HCT116 (cell line): ENCODE measurements at regions not wholly inside any gene's neighbourhood (a gene's known extent, or its start where the extent isn't known, plus 50 kb on each side); places are given as distances from the start of the nearest gene placed in this dataset.

Experiments
- ATAC-seq: fragments of 200-7000 bp; cut with Tn5 transposase; 2 replicates; pipeline ENCODE4 v1.9.1; 2020; ENCODE audit warnings: mild to moderate bottlenecking, moderate library complexity
- BruUV-seq: library from RNA; stranded (reverse); fragments of 400-500 nt; replicated peaks from 2 replicates; lab custom pipeline; 2021; lab: Mats Ljungman, UMichigan
- CTCF ChIA-PET: fragments of 300-600 bp; sonication (Branson Sonifier 250); formaldehyde crosslinking; loops from one replicate; lab custom pipeline; 2021; ENCODE audit warnings: antibody characterized with exemption; lab: Charles Lee
- POLR2A ChIA-PET: fragments of 300-600, 350-600 bp; sonication (Branson Sonifier 250); formaldehyde crosslinking; loops from one replicate; lab custom pipeline; 2021; ENCODE audit warnings: antibody characterized with exemption; lab: Charles Lee
- RAD21 ChIA-PET, 2 experiments: fragments of 300-600 bp; sonication (Branson Sonifier 250); formaldehyde crosslinking; loops; one replicate each; lab custom pipeline; 2023; ENCODE audit warnings: low total read pairs in 2 of 2; ENCODE audit not compliant: uncharacterized antibody in 2 of 2, unreplicated experiment in 2 of 2, low non-redundant PET in 1 of 2; lab: Charles Lee
- DNase-seq: peaks from one replicate; pipeline ENCODE4 v3.0.0-alpha.2; 2010; ENCODE audit warnings: low read depth, low spot score
- H2AFZ ChIP-seq: fragments of 200-600 bp; shearing (Covaris generic), sonication (generic); 2 replicates; pipeline ENCODE4 v1.6.1; 2017; ENCODE audit warnings: low read depth, mixed run types, mixed read lengths, antibody characterized with exemption, low read length; ENCODE audit not compliant: poor library complexity, severe bottlenecking
- H3K27ac ChIP-seq: 2 replicates; pipeline ENCODE4 v1.5.1; 2012; ENCODE audit warnings: low read depth, low read length
- H3K27me3 ChIP-seq: fragments of 200-600 bp; sonication (generic); 2 replicates; pipeline ENCODE4 v1.6.1; 2016; ENCODE audit warnings: mixed run types, low read length, mixed read lengths; ENCODE audit not compliant: insufficient read depth
- H3K36me3 ChIP-seq, 2 experiments: fragments of 200-500 bp in 1 of 2; fragments of 200-600 bp in 1 of 2; sonication (Bioruptor generic) in 1 of 2; sonication (generic) in 1 of 2; 2 replicates each; pipeline versions ENCODE4 v1.5.1 to v1.6.1; 2014 to 2016; ENCODE audit warnings: low read length in 2 of 2, inconsistent platforms in 1 of 2, mixed read lengths in 1 of 2, mixed run types in 1 of 2; ENCODE audit not compliant: insufficient read depth in 2 of 2, control insufficient read depth in 1 of 2
- H3K4me1 ChIP-seq, 2 experiments: fragments of 200-600 bp in 1 of 2; sonication (generic) in 1 of 2; 2 replicates each; pipeline versions ENCODE4 v1.5.1 to v1.6.1; 2012 to 2017; ENCODE audit warnings: low read length in 2 of 2, inconsistent platforms in 1 of 2, mild to moderate bottlenecking in 1 of 2, mixed read lengths in 1 of 2, mixed run types in 1 of 2, moderate library complexity in 1 of 2; ENCODE audit not compliant: insufficient read depth in 2 of 2, control insufficient read depth in 1 of 2
- H3K4me2 ChIP-seq: fragments of 200-600 bp; sonication (generic); 2 replicates; pipeline ENCODE4 v1.6.1; 2017; ENCODE audit warnings: mixed run types, low read length, mixed read lengths
- H3K4me3 ChIP-seq, 2 experiments: fragments of 200-600 bp in 1 of 2; sonication (generic) in 1 of 2; replicated peaks in 1 of 2; 2 replicates each; pipeline ENCODE4 v1.5.1; 2011 to 2016; ENCODE audit warnings: low read length in 2 of 2, control low read depth in 1 of 2, low read depth in 1 of 2, mild to moderate bottlenecking in 1 of 2, mixed read lengths in 1 of 2, mixed run types in 1 of 2
- H3K79me2 ChIP-seq: fragments of 200-600 bp; sonication (generic); 2 replicates; pipeline ENCODE4 v1.6.1; 2017; ENCODE audit warnings: mild to moderate bottlenecking, mixed run types, low read length, moderate library complexity, mixed read lengths; ENCODE audit not compliant: insufficient read depth
- H3K9ac ChIP-seq: fragments of 200-600 bp; sonication (generic); 2 replicates; pipeline ENCODE4 v1.6.1; 2016; ENCODE audit warnings: low read length, mixed read lengths
- H3K9me2 ChIP-seq: fragments of 200-600 bp; sonication (generic), shearing (Covaris generic); 2 replicates; pipeline ENCODE4 v1.6.1; 2017; ENCODE audit warnings: mixed run types, mild to moderate bottlenecking, moderate library complexity; ENCODE audit not compliant: insufficient read depth
- H3K9me3 ChIP-seq, 2 experiments: fragments of 200-500 bp in 1 of 2; fragments of 200-600 bp in 1 of 2; sonication (Bioruptor generic) in 1 of 2; sonication (generic) in 1 of 2; 2 replicates each; pipeline ENCODE4 v1.6.1; 2014 to 2017; ENCODE audit warnings: low read length in 2 of 2, mixed read lengths in 2 of 2, inconsistent platforms in 1 of 2, low read depth in 1 of 2, mild to moderate bottlenecking in 1 of 2, mixed run types in 1 of 2, moderate library complexity in 1 of 2; ENCODE audit not compliant: control insufficient read depth in 1 of 2, insufficient read depth in 1 of 2
- H4K20me1 ChIP-seq: fragments of 200-600 bp; sonication (generic), shearing (Covaris generic); 2 replicates; pipeline ENCODE4 v1.6.1; 2017; ENCODE audit warnings: mixed run types, mild to moderate bottlenecking, moderate library complexity; ENCODE audit not compliant: insufficient read depth
- CBX3 ChIP-seq: IDR thresholded peaks from 2 replicates; pipeline ENCODE4 v1.6.1; 2012; ENCODE audit warnings: low read depth
- EZH2 ChIP-seq: fragments of 200-600 bp; sonication (generic); IDR thresholded peaks from 2 replicates; pipeline ENCODE4 v1.6.1; 2017; ENCODE audit warnings: antibody characterized with exemption, mixed run types
- JUND ChIP-seq: IDR thresholded peaks from 2 replicates; pipeline ENCODE4 v1.6.1; 2012
- POLR2AphosphoS5 ChIP-seq: IDR thresholded peaks from 2 replicates; pipeline ENCODE4 v1.6.1; 2011; ENCODE audit warnings: mild to moderate bottlenecking, low read depth, low read length, moderate library complexity
- REST ChIP-seq: IDR thresholded peaks from 2 replicates; pipeline ENCODE4 v1.6.1; 2012; ENCODE audit warnings: low read depth
- SP1 ChIP-seq: IDR thresholded peaks from 2 replicates; pipeline ENCODE4 v1.6.1; 2012; ENCODE audit warnings: low read depth
- TCF7L2 ChIP-seq: IDR thresholded peaks from 2 replicates; pipeline ENCODE4 v1.7.0; 2011; ENCODE audit warnings: borderline replicate concordance, inconsistent platforms; ENCODE audit not compliant: insufficient read depth, insufficient read length; ENCODE audit errors: extremely low read depth
- intact Hi-C: fragments of 100-400 bp; cut with micrococcal nuclease; formaldehyde crosslinking; loops from 2 replicates; pipeline ENCODE4 v1.10.0; 2022

DNA sequence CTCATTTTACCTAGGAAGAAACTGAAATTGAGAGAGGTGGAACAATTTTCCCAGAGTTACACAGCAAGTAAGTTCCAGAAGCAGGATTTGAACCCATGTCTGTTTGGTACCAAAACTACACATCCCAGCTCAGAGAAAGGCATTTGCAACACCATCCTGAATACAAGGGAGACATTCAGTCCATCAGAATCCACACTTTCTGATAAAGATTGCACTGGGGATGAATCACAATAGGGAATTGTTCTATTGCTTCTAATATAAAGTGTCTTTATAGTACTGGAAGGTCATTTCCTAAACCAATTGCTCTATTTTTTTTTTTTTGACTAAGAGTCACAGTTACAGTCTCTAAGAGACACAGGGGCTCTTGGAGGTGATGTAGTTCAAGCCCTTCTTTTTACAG, 208.1 kb upstream of the CADM1 start:
- RAD21 ChIA-PET, result no interaction called here
- H4K20me1 ChIP-seq, result no peaks in the 10 kb centered on the region
- DNase-seq, result no peak
- H3K4me1 ChIP-seq, result no peaks in the 10 kb centered on the region
- H2AFZ ChIP-seq, result no peak overlapping the region
- no peaks in the 10 kb centered on the region for H3K36me3 ChIP-seq
- BruUV-seq, result no TSS peak
- CTCF ChIA-PET, result no interaction called here
- no peaks in the 10 kb centered on the region for H3K9me2 ChIP-seq
- POLR2A ChIA-PET, result no interaction called here
- intact Hi-C loops, result no loop called here
- H3K27me3 ChIP-seq, result no peaks in the 10 kb centered on the region
- no peak overlapping the region for H3K4me3 ChIP-seq
- TF ChIP-seq SP1, result no peak
- no peak for TF ChIP-seq TCF7L2
- TF ChIP-seq POLR2AphosphoS5, result no peak
- no peak for TF ChIP-seq JUND
- H3K79me2 ChIP-seq, result no peaks in the 10 kb centered on the region
- H3K9ac ChIP-seq, result no peak overlapping the region
- H3K27ac ChIP-seq, result no peak overlapping the region
- no peaks in the 10 kb centered on the region; a peak in 1 of 4 replicates for H3K9me3 ChIP-seq
- H3K4me2 ChIP-seq, result no peak overlapping the region
- ATAC-seq, result no peak

DNA sequence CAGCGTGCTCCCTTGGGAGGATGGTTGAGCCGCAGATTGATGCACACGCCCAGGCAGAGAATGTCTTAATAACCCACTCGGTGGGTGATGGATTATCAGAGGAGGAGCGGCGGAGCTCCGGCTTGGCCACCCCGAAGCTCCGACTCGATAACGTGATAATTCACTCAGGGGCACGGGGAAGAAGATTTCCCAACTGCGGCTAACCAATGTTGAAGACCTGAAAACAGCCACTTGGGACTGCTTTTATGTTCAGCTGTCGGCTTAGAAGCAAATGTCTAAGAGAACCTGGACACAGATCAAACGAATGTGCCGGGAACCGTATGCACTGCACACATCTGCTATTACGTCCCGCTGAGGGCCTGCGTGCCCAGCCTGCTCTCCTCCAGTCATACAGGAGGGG, 206.8 kb upstream of the CADM1 start:
- ATAC-seq, result no peak
- H3K9me2 ChIP-seq, result no peaks in the 10 kb centered on the region
- H2AFZ ChIP-seq, result no peak overlapping the region
- ChIA-PET RAD21 (no interaction called here), CTCF (no interaction called here), POLR2A (no interaction called here)
- H3K9me3 ChIP-seq, result peaks cover 0 to 3% of the 10 kb centered on the region in 2 experiments; a peak in 2 of 4 replicates
- no peaks in the 10 kb centered on the region for H3K36me3 ChIP-seq
- H3K27me3 ChIP-seq, result no peaks in the 10 kb centered on the region
- H3K9ac ChIP-seq, result no peak overlapping the region
- H3K4me3 ChIP-seq, result no peak overlapping the region
- intact Hi-C loops, result no loop called here
- BruUV-seq, result no TSS peak
- no peak overlapping the region for H3K27ac ChIP-seq
- no peak overlapping the region for H3K4me2 ChIP-seq
- TF ChIP-seq REST, result no peak
- no peak for TF ChIP-seq TCF7L2
- no peak for TF ChIP-seq CBX3
- TF ChIP-seq SP1, result no peak
- TF ChIP-seq POLR2AphosphoS5, result no peak
- no peak for TF ChIP-seq EZH2
- TF ChIP-seq, all 23 proteins: peak for 0
- no peaks in the 10 kb centered on the region for H3K4me1 ChIP-seq
- no peak for DNase-seq
- no peaks in the 10 kb centered on the region for H3K79me2 ChIP-seq
- no peaks in the 10 kb centered on the region for H4K20me1 ChIP-seq
